Left forelimb (tissue), 1 donor: ENCODE measurements at regions not wholly inside any gene's neighbourhood (a gene's known extent, or its start where the extent isn't known, plus 50 kb on each side); places are given as distances from the start of the nearest gene placed in this dataset.

ENCODE experiments used
- DNase-seq: peaks from one replicate; pipeline ENCODE4 v3.0.0-alpha.2; 2018; ENCODE audit warnings: low spot score

- no peak for DNase-seq
These were observed 53.8 kb downstream of the FZD10 start for GRCh38 chr12:130216031-130216430.

GRCh38 chr12:130218682-130219081 lies 56.4 kb downstream of the FZD10 start:
- no peak for DNase-seq

GRCh38 chr12:130219929-130220705 lies 57.9 kb downstream of the FZD10 start:
- peak; percentile 31 for DNase-seq

- no peak for DNase-seq
These were observed 58.4 kb downstream of the FZD10 start for GRCh38 chr12:130220706-130221100.

- DNase-seq: peak; percentile 53
These were observed 60.4 kb downstream of the FZD10 start for GRCh38 chr12:130222519-130223218.

- DNase-seq: no peak
These were observed 61.5 kb downstream of the FZD10 start for GRCh38 chr12:130223767-130224244.

GRCh38 chr12:130224613-130225012 lies 62.3 kb downstream of the FZD10 start:
- DNase-seq: peak; percentile 34

- DNase-seq: peak; percentile 34
These were observed 63.1 kb downstream of the FZD10 start for GRCh38 chr12:130225347-130225746.

GRCh38 chr12:130226126-130226525 lies 63.9 kb downstream of the FZD10 start:
- no peak for DNase-seq

GRCh38 chr12:130226771-130227170 lies 64.5 kb downstream of the FZD10 start:
- DNase-seq: peak; percentile 45

- DNase-seq: no peak
These were observed 65.4 kb downstream of the FZD10 start for GRCh38 chr12:130227641-130228040.

- peak; percentile 51 for DNase-seq
These were observed 74.2 kb downstream of the FZD10 start for GRCh38 chr12:130236446-130236845.

GRCh38 chr12:130240831-130241590 lies 78.7 kb downstream of the FZD10 start:
- peak; percentile 28 for DNase-seq

- peak; percentile 14 for DNase-seq
These were observed 80.2 kb downstream of the FZD10 start for GRCh38 chr12:130242506-130242905.

GRCh38 chr12:130245251-130245650 lies 83.0 kb downstream of the FZD10 start:
- no peak for DNase-seq

- DNase-seq: no peak
These were observed 84.3 kb downstream of the FZD10 start for GRCh38 chr12:130246560-130246959.

- no peak for DNase-seq
These were observed 85.5 kb downstream of the FZD10 start for GRCh38 chr12:130247634-130248237.

GRCh38 chr12:130249376-130249775 lies 87.1 kb downstream of the FZD10 start:
- DNase-seq: no peak

- no peak for DNase-seq
These were observed 86.4 kb upstream of the PIWIL1 start for GRCh38 chr12:130251236-130251780.

GRCh38 chr12:130253866-130254265 lies 83.8 kb upstream of the PIWIL1 start:
- no peak for DNase-seq

- no peak for DNase-seq
These were observed 83.0 kb upstream of the PIWIL1 start for GRCh38 chr12:130254461-130255276.
